Naive thymus-derived CD4-positive, alpha-beta T cell (primary cell): ENCODE measurements at regions not wholly inside any gene's neighbourhood (a gene's known extent, or its start where the extent isn't known, plus 50 kb on each side); places are given as distances from the start of the nearest gene placed in this dataset.

Source experiments
- ATAC-seq: fragments of 150-1000 bp; cut with Tn5 transposase; 2 replicates; pipeline ENCODE4 v1.10.0; 2021; ENCODE audit warnings: mild to moderate bottlenecking, moderate library complexity
- CTCF ChIA-PET: fragments of 350-600 bp; sonication (Branson Sonifier 250); formaldehyde crosslinking; loops from one replicate; lab custom pipeline; 2021; ENCODE audit warnings: antibody characterized with exemption; lab: Charles Lee
- POLR2A ChIA-PET: fragments of 350-600 bp; sonication (Branson Sonifier 250); formaldehyde crosslinking; loops from one replicate; lab custom pipeline; 2021; ENCODE audit warnings: antibody characterized with exemption, inconsistent platforms; lab: Charles Lee
- DNase-seq, 9 donors: peaks; one replicate each; pipeline versions ENCODE4 v3.0.0 to v3.0.0-alpha.2; 2020 to 2022; ENCODE audit warnings: mixed read lengths in 1 of 9
- H3K27ac ChIP-seq: one replicate; pipeline ENCODE4 v1.7.0; 2013; ENCODE audit warnings: mild to moderate bottlenecking, low read depth, low read length, moderate library complexity
- H3K27me3 ChIP-seq, 2 donors: one replicate each; pipeline ENCODE4 v1.7.0; 2013; ENCODE audit warnings: low read length in 2 of 2, mild to moderate bottlenecking in 2 of 2, moderate library complexity in 2 of 2; ENCODE audit not compliant: control insufficient read depth in 2 of 2, insufficient read depth in 2 of 2
- H3K36me3 ChIP-seq, 3 experiments: 1 replicate in 2 of 3; 2 replicates in 1 of 3; pipeline ENCODE4 v1.7.0; 2013; ENCODE audit warnings: low read length in 3 of 3, mild to moderate bottlenecking in 3 of 3, moderate library complexity in 1 of 3; ENCODE audit not compliant: insufficient read depth in 3 of 3, control insufficient read depth in 2 of 3
- H3K4me1 ChIP-seq, 2 donors: one replicate each; pipeline ENCODE4 v1.7.0; 2013; ENCODE audit warnings: low read length in 2 of 2, mild to moderate bottlenecking in 2 of 2, moderate library complexity in 1 of 2; ENCODE audit not compliant: control insufficient read depth in 2 of 2, insufficient read depth in 2 of 2
- H3K4me3 ChIP-seq: 2 replicates; pipeline ENCODE4 v1.7.0; 2013; ENCODE audit warnings: mild to moderate bottlenecking, low read length
- H3K9me3 ChIP-seq, 3 experiments: 1 replicate in 2 of 3; 2 replicates in 1 of 3; pipeline ENCODE4 v1.7.0; 2013; ENCODE audit warnings: low read length in 3 of 3; ENCODE audit not compliant: control insufficient read depth in 2 of 3
- H3K27ac Mint-ChIP-seq, 9 donors: one replicate each; pipeline ENCODE4 v1.8.0; 2020 to 2022; ENCODE audit warnings: mixed read lengths in 9 of 9, mild to moderate bottlenecking in 8 of 9, moderate library complexity in 5 of 9, inconsistent platforms in 2 of 9
- H3K27me3 Mint-ChIP-seq, 5 donors: one replicate each; pipeline ENCODE4 v1.8.0; 2021 to 2022; ENCODE audit warnings: mixed read lengths in 5 of 5, mild to moderate bottlenecking in 1 of 5
- H3K36me3 Mint-ChIP-seq, 5 donors: one replicate each; pipeline ENCODE4 v1.8.0; 2020 to 2022; ENCODE audit warnings: mixed read lengths in 5 of 5, mild to moderate bottlenecking in 3 of 5, inconsistent platforms in 1 of 5
- H3K4me1 Mint-ChIP-seq, 7 donors: one replicate each; pipeline ENCODE4 v1.8.0; 2020 to 2022; ENCODE audit warnings: mixed read lengths in 7 of 7, mild to moderate bottlenecking in 3 of 7, inconsistent platforms in 1 of 7
- H3K4me3 Mint-ChIP-seq, 10 donors: one replicate each; pipeline ENCODE4 v1.8.0; 2020 to 2022; ENCODE audit warnings: mild to moderate bottlenecking in 10 of 10, mixed read lengths in 10 of 10, moderate library complexity in 6 of 10, inconsistent platforms in 2 of 10
- H3K9me3 Mint-ChIP-seq, 11 donors: one replicate each; pipeline ENCODE4 v1.8.0; 2020 to 2022; ENCODE audit warnings: mixed read lengths in 11 of 11, mild to moderate bottlenecking in 4 of 11, inconsistent platforms in 1 of 11, moderate library complexity in 1 of 11
- intact Hi-C, 2 donors: fragments of 100-400 bp; cut with micrococcal nuclease; formaldehyde crosslinking; loops; one replicate each; pipeline ENCODE4 v1.15.1; 2023

- H3K4me3 Mint-ChIP-seq, result no peak overlapping the region
- peaks cover 0 to 2% (median 0%) of the 10 kb centered on the region in 11 donors for H3K9me3 Mint-ChIP-seq
- no peak for ATAC-seq
- Histone ChIP-seq H3K36me3 (no peaks in the 10 kb centered on the region), H3K27ac (no peak overlapping the region), H3K9me3 (no peaks in the 10 kb centered on the region), H3K4me3 (no peak overlapping the region), H3K27me3 (no peaks in the 10 kb centered on the region), H3K4me1 (no peaks in the 10 kb centered on the region)
- ChIA-PET POLR2A (no interaction called here), CTCF (no interaction called here)
- DNase-seq, result no peak
- H3K4me1 Mint-ChIP-seq, result peaks cover 8 to 13% (median 11%) of the 10 kb centered on the region in 7 donors
- H3K27me3 Mint-ChIP-seq, result peaks cover 0 to 2% (median 0%) of the 10 kb centered on the region in 5 donors
- H3K36me3 Mint-ChIP-seq, result no peaks in the 10 kb centered on the region
- H3K27ac Mint-ChIP-seq, result no peak overlapping the region
- intact Hi-C loops, result loop anchor here in 1 of 2 donors (2.0 kb wide), 1 partner anchor 15 kb away; no protein-coding TSS in a partner anchor
These were observed 289.0 kb upstream of the ANKRD55 start for GRCh38 chr5:56522169-56522568.

GRCh38 chr5:56520986-56521730, 288.0 kb upstream of the ANKRD55 start:
- no peak overlapping the region for H3K4me3 Mint-ChIP-seq
- H3K27ac Mint-ChIP-seq, result no peak overlapping the region
- Histone ChIP-seq H3K4me3 (no peak overlapping the region), H3K27ac (no peak overlapping the region), H3K36me3 (no peaks in the 10 kb centered on the region), H3K9me3 (no peaks in the 10 kb centered on the region), H3K4me1 (peaks cover 0 to 7% of the 10 kb centered on the region in 2 donors), H3K27me3 (no peaks in the 10 kb centered on the region)
- intact Hi-C loops, result no loop called here
- CTCF ChIA-PET, result no interaction called here
- no peaks in the 10 kb centered on the region for H3K36me3 Mint-ChIP-seq
- POLR2A ChIA-PET, result interaction anchor here (0.8 kb wide), 1 partner anchor 22 kb away, joined by 3 read pairs; no protein-coding TSS in a partner anchor
- peaks cover 0 to 2% (median 0%) of the 10 kb centered on the region in 5 donors for H3K27me3 Mint-ChIP-seq
- ATAC-seq (no peak), DNase-seq (no peak)
- H3K9me3 Mint-ChIP-seq, result peaks cover 0 to 2% (median 0%) of the 10 kb centered on the region in 11 donors
- H3K4me1 Mint-ChIP-seq, result peaks cover 12 to 22% (median 21%) of the 10 kb centered on the region in 7 donors

- H3K27ac ChIP-seq, result no peak overlapping the region
- ChIA-PET POLR2A (no interaction called here), CTCF (no interaction called here)
- Mint-ChIP-seq H3K9me3 (peaks cover 0 to 2% (median 0%) of the 10 kb centered on the region in 11 donors), H3K36me3 (no peaks in the 10 kb centered on the region), H3K27ac (no peak overlapping the region), H3K27me3 (peaks cover 0 to 2% (median 0%) of the 10 kb centered on the region in 5 donors), H3K4me3 (no peak overlapping the region), H3K4me1 (peaks cover 12 to 27% (median 26%) of the 10 kb centered on the region in 7 donors)
- intact Hi-C loops, result no loop called here
- ATAC-seq, result no peak
- DNase-seq, result no peak
- H3K4me1 ChIP-seq, result peaks cover 0 to 7% of the 10 kb centered on the region in 2 donors
- H3K36me3 ChIP-seq, result no peaks in the 10 kb centered on the region
- H3K27me3 ChIP-seq, result no peaks in the 10 kb centered on the region
- no peak overlapping the region for H3K4me3 ChIP-seq
- no peaks in the 10 kb centered on the region for H3K9me3 ChIP-seq
These were observed 285.7 kb upstream of the ANKRD55 start for GRCh38 chr5:56518820-56519219.

GRCh38 chr5:56517011-56517416, 283.9 kb upstream of the ANKRD55 start:
- H3K36me3 ChIP-seq, result no peaks in the 10 kb centered on the region
- H3K4me3 ChIP-seq, result no peak overlapping the region
- peak in 2 of 9 donors; percentile 15 to 27 for DNase-seq
- Mint-ChIP-seq H3K4me3 (no peak overlapping the region), H3K27me3 (peaks cover 0 to 2% (median 0%) of the 10 kb centered on the region in 5 donors), H3K36me3 (no peaks in the 10 kb centered on the region), H3K27ac (no peak overlapping the region), H3K9me3 (peaks cover 0 to 2% (median 0%) of the 10 kb centered on the region in 11 donors), H3K4me1 (peaks cover 22 to 37% (median 31%) of the 10 kb centered on the region in 7 donors)
- H3K27ac ChIP-seq, result no peak overlapping the region
- ChIA-PET CTCF (interaction anchor here (0.8 kb wide), 1 partner anchor 277 kb away, joined by 3 read pairs; no protein-coding TSS in a partner anchor), POLR2A (no interaction called here)
- peak; percentile 37 for ATAC-seq
- no peaks in the 10 kb centered on the region for H3K9me3 ChIP-seq
- intact Hi-C loops, result no loop called here
- H3K27me3 ChIP-seq, result no peaks in the 10 kb centered on the region
- H3K4me1 ChIP-seq, result peaks cover 4 to 7% of the 10 kb centered on the region in 2 donors

- H3K4me1 Mint-ChIP-seq, result peaks cover 22 to 37% (median 31%) of the 10 kb centered on the region in 7 donors
- no peak for ATAC-seq
- H3K27me3 Mint-ChIP-seq, result peaks cover 0 to 2% (median 0%) of the 10 kb centered on the region in 5 donors
- H3K9me3 ChIP-seq, result no peaks in the 10 kb centered on the region
- H3K4me1 ChIP-seq, result peaks cover 4 to 7% of the 10 kb centered on the region in 2 donors
- no peaks in the 10 kb centered on the region for H3K27me3 ChIP-seq
- no peak for DNase-seq
- H3K27ac Mint-ChIP-seq, result no peak overlapping the region
- H3K36me3 ChIP-seq, result no peaks in the 10 kb centered on the region
- H3K36me3 Mint-ChIP-seq, result no peaks in the 10 kb centered on the region
- H3K4me3 ChIP-seq, result no peak overlapping the region
- intact Hi-C loops, result no loop called here
- H3K9me3 Mint-ChIP-seq, result peaks cover 0 to 2% (median 0%) of the 10 kb centered on the region in 11 donors
- H3K27ac ChIP-seq, result no peak overlapping the region
- ChIA-PET POLR2A (no interaction called here), CTCF (interaction anchor here (0.8 kb wide), 1 partner anchor 277 kb away, joined by 3 read pairs; no protein-coding TSS in a partner anchor)
- no peak overlapping the region for H3K4me3 Mint-ChIP-seq
These were observed 283.3 kb upstream of the ANKRD55 start for GRCh38 chr5:56516441-56516840.

- no peak overlapping the region for H3K4me3 ChIP-seq
- POLR2A ChIA-PET, result interaction anchor here (0.8 kb wide), 1 partner anchor 659 kb away, joined by 3 read pairs; no protein-coding TSS in a partner anchor
These were observed 282.9 kb upstream of the ANKRD55 start for GRCh38 chr5:56516035-56516434.

More at GRCh38 chr5:56516035-56516434, 282.9 kb upstream of the ANKRD55 start:
- Mint-ChIP-seq H3K36me3 (no peaks in the 10 kb centered on the region), H3K27me3 (peaks cover 0 to 2% (median 0%) of the 10 kb centered on the region in 5 donors), H3K9me3 (peaks cover 0 to 2% (median 0%) of the 10 kb centered on the region in 11 donors), H3K4me3 (no peak overlapping the region), H3K27ac (no peak overlapping the region), H3K4me1 (peaks cover 22 to 37% (median 31%) of the 10 kb centered on the region in 7 donors)
- Histone ChIP-seq H3K4me1 (peaks cover 4 to 7% of the 10 kb centered on the region in 2 donors), H3K9me3 (no peaks in the 10 kb centered on the region), H3K27me3 (no peaks in the 10 kb centered on the region), H3K27ac (no peak overlapping the region), H3K36me3 (no peaks in the 10 kb centered on the region)
- DNase-seq (no peak), ATAC-seq (no peak)
- intact Hi-C loops, result no loop called here
- CTCF ChIA-PET, result no interaction called here
